CD4-positive, alpha-beta T cell (primary cell): ENCODE measurements at regions not wholly inside any gene's neighbourhood (a gene's known extent, or its start where the extent isn't known, plus 50 kb on each side); places are given as distances from the start of the nearest gene placed in this dataset.

Experiments
- ATAC-seq: fragments of 200-7000 bp; cut with Tn5 transposase; one replicate; pipeline ENCODE4 v1.10.0; 2022; ENCODE audit warnings: mild to moderate bottlenecking; ENCODE audit not compliant: poor library complexity
- CTCF ChIA-PET: fragments of 350-600 bp; sonication (Branson Sonifier 250); formaldehyde crosslinking; loops from one replicate; lab custom pipeline; 2021; ENCODE audit warnings: antibody characterized with exemption, inconsistent platforms; lab: Charles Lee
- POLR2A ChIA-PET: fragments of 350-600 bp; sonication (Branson Sonifier 250); formaldehyde crosslinking; loops from one replicate; lab custom pipeline; 2021; ENCODE audit warnings: antibody characterized with exemption, inconsistent platforms; lab: Charles Lee
- DNase-seq, 14 experiments: peaks; one replicate each; pipeline ENCODE4 v3.0.0-alpha.2; 2013 to 2020; ENCODE audit warnings: mixed read lengths in 2 of 14
- H3K27ac ChIP-seq, 2 donors: one replicate each; pipeline versions ENCODE4 v1.5.1 to v1.7.0; 2013; ENCODE audit warnings: low read length in 2 of 2, low read depth in 1 of 2, mild to moderate bottlenecking in 1 of 2
- H3K27me3 ChIP-seq, 2 experiments: 1 replicate in 1 of 2; 2 replicates in 1 of 2; pipeline versions ENCODE4 v1.6.1 to v1.7.0; 2013; ENCODE audit warnings: low read length in 2 of 2, control low read depth in 1 of 2, mild to moderate bottlenecking in 1 of 2, moderate library complexity in 1 of 2; ENCODE audit not compliant: insufficient read depth in 2 of 2, control insufficient read depth in 1 of 2
- H3K36me3 ChIP-seq: one replicate; pipeline ENCODE4 v1.6.1; 2013; ENCODE audit warnings: low read length, control low read depth; ENCODE audit not compliant: insufficient read depth
- H3K4me1 ChIP-seq: one replicate; pipeline ENCODE4 v1.6.1; 2013; ENCODE audit warnings: low read length, control low read depth; ENCODE audit not compliant: insufficient read depth
- H3K4me3 ChIP-seq: one replicate; pipeline ENCODE4 v1.5.1; 2013; ENCODE audit warnings: mild to moderate bottlenecking, low read length, moderate library complexity
- H3K9me3 ChIP-seq, 2 experiments: 1 replicate in 1 of 2; 2 replicates in 1 of 2; pipeline versions ENCODE4 v1.6.1 to v1.7.0; 2013; ENCODE audit warnings: low read length in 2 of 2, mild to moderate bottlenecking in 2 of 2, control low read depth in 1 of 2, moderate library complexity in 1 of 2; ENCODE audit not compliant: control insufficient read depth in 1 of 2, insufficient read depth in 1 of 2
- H3K27ac Mint-ChIP-seq: one replicate; pipeline ENCODE4 v1.8.0; 2020; ENCODE audit warnings: mixed read lengths
- H3K27me3 Mint-ChIP-seq: one replicate; pipeline ENCODE4 v1.8.0; 2021; ENCODE audit warnings: mixed read lengths
- H3K36me3 Mint-ChIP-seq: one replicate; pipeline ENCODE4 v1.8.0; 2021; ENCODE audit warnings: low read depth, mixed read lengths
- H3K4me1 Mint-ChIP-seq: one replicate; pipeline ENCODE4 v1.8.0; 2021; ENCODE audit warnings: low read depth, mixed read lengths
- H3K4me3 Mint-ChIP-seq: one replicate; pipeline ENCODE4 v1.8.0; 2020; ENCODE audit warnings: mild to moderate bottlenecking, mixed read lengths
- H3K9me3 Mint-ChIP-seq: one replicate; pipeline ENCODE4 v1.8.0; 2020; ENCODE audit warnings: mixed read lengths
- intact Hi-C, 2 experiments: fragments of 100-400 bp; cut with DNase I in 1 of 2; cut with micrococcal nuclease in 1 of 2; formaldehyde crosslinking; loops; one replicate each; pipeline versions ENCODE4 v1.15.1 to v1.9.0; 2023 to 2025; cut with DNase I, micrococcal nuclease
- TF ChIP-seq, protein P1 (sequence below): fragments of 200-600 bp; IDR thresholded peaks from one replicate; pipeline ENCODE4 v1.8.0; 2022; ENCODE audit warnings: antibody characterized with exemption, mild to moderate bottlenecking

GRCh38 chr3:65169961-65170360, 482.2 kb upstream of the ADAMTS9 start:
- CTCF ChIA-PET, result no interaction called here
- POLR2A ChIA-PET, result interaction anchor here (0.6 kb wide), 1 partner anchor 196 kb away, joined by 4 read pairs; no protein-coding TSS in a partner anchor
- H3K36me3 Mint-ChIP-seq, result no peaks in the 10 kb centered on the region

GRCh38 chr3:65168547-65168946, 480.7 kb upstream of the ADAMTS9 start:
- no peaks in the 10 kb centered on the region for H3K36me3 Mint-ChIP-seq

More at GRCh38 chr3:65169961-65170360, 482.2 kb upstream of the ADAMTS9 start:
- Mint-ChIP-seq H3K4me1 (no peaks in the 10 kb centered on the region), H3K9me3 (peaks cover 12% of the 10 kb centered on the region), H3K27ac (no peak overlapping the region), H3K4me3 (no peak overlapping the region), H3K27me3 (no peaks in the 10 kb centered on the region)
- DNase-seq, result no peak
- Histone ChIP-seq H3K27me3 (no peaks in the 10 kb centered on the region), H3K9me3 (peaks cover 0 to 7% of the 10 kb centered on the region in 2 experiments), H3K36me3 (no peaks in the 10 kb centered on the region), H3K27ac (no peak overlapping the region), H3K4me1 (no peaks in the 10 kb centered on the region), H3K4me3 (no peak overlapping the region)
- intact Hi-C loops, result no loop called here
- TF ChIP-seq, protein P1, sequence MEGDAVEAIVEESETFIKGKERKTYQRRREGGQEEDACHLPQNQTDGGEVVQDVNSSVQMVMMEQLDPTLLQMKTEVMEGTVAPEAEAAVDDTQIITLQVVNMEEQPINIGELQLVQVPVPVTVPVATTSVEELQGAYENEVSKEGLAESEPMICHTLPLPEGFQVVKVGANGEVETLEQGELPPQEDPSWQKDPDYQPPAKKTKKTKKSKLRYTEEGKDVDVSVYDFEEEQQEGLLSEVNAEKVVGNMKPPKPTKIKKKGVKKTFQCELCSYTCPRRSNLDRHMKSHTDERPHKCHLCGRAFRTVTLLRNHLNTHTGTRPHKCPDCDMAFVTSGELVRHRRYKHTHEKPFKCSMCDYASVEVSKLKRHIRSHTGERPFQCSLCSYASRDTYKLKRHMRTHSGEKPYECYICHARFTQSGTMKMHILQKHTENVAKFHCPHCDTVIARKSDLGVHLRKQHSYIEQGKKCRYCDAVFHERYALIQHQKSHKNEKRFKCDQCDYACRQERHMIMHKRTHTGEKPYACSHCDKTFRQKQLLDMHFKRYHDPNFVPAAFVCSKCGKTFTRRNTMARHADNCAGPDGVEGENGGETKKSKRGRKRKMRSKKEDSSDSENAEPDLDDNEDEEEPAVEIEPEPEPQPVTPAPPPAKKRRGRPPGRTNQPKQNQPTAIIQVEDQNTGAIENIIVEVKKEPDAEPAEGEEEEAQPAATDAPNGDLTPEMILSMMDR, result no peak
- no peak for ATAC-seq

DNA sequence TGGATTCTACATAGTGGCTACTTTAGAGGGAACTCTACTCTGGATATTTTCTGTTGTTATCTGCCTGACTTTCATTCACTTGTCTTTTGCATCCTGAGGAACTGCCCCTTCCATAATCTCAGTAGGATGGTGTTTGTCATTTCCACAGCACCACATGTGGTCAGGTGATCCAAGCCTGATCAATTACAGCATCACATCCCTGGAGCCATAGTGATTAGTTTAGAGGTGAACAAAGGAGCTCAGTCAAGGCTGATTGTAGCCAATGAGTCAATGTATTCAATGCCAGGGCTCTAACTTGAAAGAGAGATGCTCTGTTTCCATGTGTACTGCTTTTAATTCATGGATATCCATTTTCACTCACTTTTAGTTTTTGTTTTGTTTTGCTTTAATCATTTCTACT, 478.7 kb upstream of the ADAMTS9 start:
- Histone ChIP-seq H3K4me3 (no peak overlapping the region), H3K9me3 (peaks cover 0 to 3% of the 10 kb centered on the region in 2 experiments), H3K4me1 (no peaks in the 10 kb centered on the region), H3K36me3 (no peaks in the 10 kb centered on the region), H3K27ac (no peak overlapping the region), H3K27me3 (no peaks in the 10 kb centered on the region)
- Mint-ChIP-seq H3K4me1 (no peaks in the 10 kb centered on the region), H3K4me3 (no peak overlapping the region), H3K27ac (no peak overlapping the region), H3K9me3 (peaks cover 21% of the 10 kb centered on the region), H3K27me3 (no peaks in the 10 kb centered on the region), H3K36me3 (no peaks in the 10 kb centered on the region)
- CTCF ChIA-PET, result interaction anchor here (0.7 kb wide), 1 partner anchor 143 kb away, joined by 3 read pairs; no protein-coding TSS in a partner anchor
- TF ChIP-seq, protein P1, result no peak
- POLR2A ChIA-PET, result no interaction called here
- DNase-seq, result no peak
- intact Hi-C loops, result no loop called here
- no peak for ATAC-seq

More at GRCh38 chr3:65168547-65168946, 480.7 kb upstream of the ADAMTS9 start:
- DNase-seq, result no peak
- CTCF ChIA-PET, result no interaction called here
- Histone ChIP-seq H3K4me3 (no peak overlapping the region), H3K9me3 (peaks cover 0 to 7% of the 10 kb centered on the region in 2 experiments), H3K27ac (no peak overlapping the region), H3K4me1 (no peaks in the 10 kb centered on the region), H3K27me3 (no peaks in the 10 kb centered on the region), H3K36me3 (no peaks in the 10 kb centered on the region)
- Mint-ChIP-seq H3K4me3 (no peak overlapping the region), H3K27ac (no peak overlapping the region), H3K4me1 (no peaks in the 10 kb centered on the region), H3K27me3 (no peaks in the 10 kb centered on the region), H3K9me3 (peaks cover 18% of the 10 kb centered on the region)
- intact Hi-C loops, result no loop called here
- POLR2A ChIA-PET, result no interaction called here
- TF ChIP-seq, protein P1, result no peak
- ATAC-seq, result no peak
